ENCODE measurements at regions not wholly inside any gene's neighbourhood (a gene's known extent, or its start where the extent isn't known, plus 50 kb on each side); places are given as distances from the start of the nearest gene placed in this dataset.

DNA sequence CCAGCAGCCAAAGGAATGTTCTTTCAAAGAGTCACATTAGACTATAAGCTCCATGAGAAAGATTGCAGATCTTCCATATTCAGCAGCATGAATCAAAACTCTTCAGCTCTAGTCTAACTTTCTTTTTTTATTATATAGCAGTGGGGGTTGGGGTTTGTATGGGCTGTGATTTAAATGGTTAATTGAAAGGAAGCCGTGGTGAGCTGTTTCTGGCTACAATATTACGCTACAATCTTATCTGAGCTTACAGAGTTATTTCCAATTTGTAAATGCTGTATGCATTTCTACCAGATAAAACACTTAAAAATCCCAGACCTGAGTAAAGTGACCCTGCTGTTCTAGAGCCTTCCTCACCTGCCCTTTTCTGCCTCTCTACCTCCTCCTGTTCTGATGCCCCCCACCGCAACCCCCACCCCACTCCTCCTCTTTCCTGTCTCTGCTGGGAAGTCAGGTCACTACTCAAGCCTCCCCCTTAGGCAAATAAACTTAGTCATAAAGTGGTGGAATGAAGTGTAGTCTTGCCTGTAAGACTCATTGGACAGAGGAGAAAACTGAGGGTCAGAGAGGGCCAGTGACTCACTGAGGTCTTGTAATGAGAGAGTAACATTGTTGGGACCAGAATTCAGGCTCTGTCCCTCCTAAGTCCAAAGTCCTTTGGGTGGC is 1089.5 kb downstream of the BCL11B start:
- no peaks in the 10 kb centered on the region for H3K4me1 ChIP-seq
- H3K4me3 ChIP-seq = no peak overlapping the region
- H3K36me3 ChIP-seq = no peaks in the 10 kb centered on the region
- no peaks in the 10 kb centered on the region for H3K27me3 ChIP-seq
- no peak for DNase-seq (ENCODE audit: low spot score in 2 of 2)
- TF ChIP-seq POLR2A (IDR thresholded peaks at IDR 0.05) (no peak), EP300 (IDR thresholded peaks at IDR 0.05) (no peak), POLR2AphosphoS5 (IDR thresholded peaks at IDR 0.05) (no peak)
- TF ChIP-seq, protein P1, sequence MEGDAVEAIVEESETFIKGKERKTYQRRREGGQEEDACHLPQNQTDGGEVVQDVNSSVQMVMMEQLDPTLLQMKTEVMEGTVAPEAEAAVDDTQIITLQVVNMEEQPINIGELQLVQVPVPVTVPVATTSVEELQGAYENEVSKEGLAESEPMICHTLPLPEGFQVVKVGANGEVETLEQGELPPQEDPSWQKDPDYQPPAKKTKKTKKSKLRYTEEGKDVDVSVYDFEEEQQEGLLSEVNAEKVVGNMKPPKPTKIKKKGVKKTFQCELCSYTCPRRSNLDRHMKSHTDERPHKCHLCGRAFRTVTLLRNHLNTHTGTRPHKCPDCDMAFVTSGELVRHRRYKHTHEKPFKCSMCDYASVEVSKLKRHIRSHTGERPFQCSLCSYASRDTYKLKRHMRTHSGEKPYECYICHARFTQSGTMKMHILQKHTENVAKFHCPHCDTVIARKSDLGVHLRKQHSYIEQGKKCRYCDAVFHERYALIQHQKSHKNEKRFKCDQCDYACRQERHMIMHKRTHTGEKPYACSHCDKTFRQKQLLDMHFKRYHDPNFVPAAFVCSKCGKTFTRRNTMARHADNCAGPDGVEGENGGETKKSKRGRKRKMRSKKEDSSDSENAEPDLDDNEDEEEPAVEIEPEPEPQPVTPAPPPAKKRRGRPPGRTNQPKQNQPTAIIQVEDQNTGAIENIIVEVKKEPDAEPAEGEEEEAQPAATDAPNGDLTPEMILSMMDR (IDR thresholded peaks at IDR 0.05) = no peak
- no peaks in the 10 kb centered on the region for H3K9me3 ChIP-seq
- H3K27ac ChIP-seq = no peak overlapping the region
- WGBS = 66% methylated on average over 3 of the region's 3 CpGs

DNA sequence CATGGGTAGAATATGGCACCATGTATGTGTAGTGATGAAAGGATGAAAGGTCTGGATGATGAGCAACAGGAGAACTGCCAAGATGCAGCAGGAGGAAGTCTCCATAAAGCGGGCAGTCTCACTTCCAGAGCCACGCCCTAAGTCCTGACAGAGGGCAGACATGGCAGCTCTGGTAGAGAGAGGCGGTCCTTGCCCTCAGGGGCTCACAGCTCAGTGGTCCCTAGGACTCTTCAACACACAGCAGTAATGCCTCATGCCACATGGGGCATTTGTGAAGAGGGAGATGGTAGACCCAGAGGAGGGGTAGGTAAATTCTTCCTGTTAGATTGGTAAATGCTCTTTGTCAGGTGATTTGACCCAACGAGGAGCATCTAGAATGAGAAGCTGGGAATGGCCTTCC is 1088.4 kb downstream of the BCL11B start:
- 90% methylated on average over 4 of the region's 4 CpGs for WGBS
- no peaks in the 10 kb centered on the region for H3K36me3 ChIP-seq

DNA sequence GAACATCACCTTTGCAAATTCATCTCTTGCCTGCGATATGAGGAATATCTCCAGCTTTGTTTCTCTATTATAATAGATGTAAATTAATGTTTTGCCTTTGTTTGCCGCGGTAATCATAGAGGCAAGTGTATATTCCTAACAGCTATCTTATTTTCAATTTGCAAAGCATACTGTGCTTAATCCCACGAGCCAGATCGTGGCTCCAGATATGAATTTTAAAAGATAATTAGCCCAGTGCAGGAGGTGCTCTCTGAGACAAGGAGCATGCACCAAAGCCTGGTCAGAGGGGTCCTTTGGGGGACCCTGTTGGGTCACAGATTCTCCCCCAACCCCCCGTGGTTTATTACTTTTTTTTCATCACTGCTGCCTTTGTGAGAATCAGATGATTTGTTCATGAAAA is 1087.5 kb downstream of the BCL11B start:
- H3K9me3 ChIP-seq = no peaks in the 10 kb centered on the region
- no peak overlapping the region for H3K27ac ChIP-seq
- no peaks in the 10 kb centered on the region for H3K4me1 ChIP-seq
- WGBS = 84% methylated on average over 6 of the region's 6 CpGs
- no peak for DNase-seq (ENCODE audit: low spot score in 2 of 2)
- no peaks in the 10 kb centered on the region for H3K27me3 ChIP-seq
- no peak overlapping the region for H3K4me3 ChIP-seq
- TF ChIP-seq POLR2A (IDR thresholded peaks at IDR 0.05) (no peak), EP300 (IDR thresholded peaks at IDR 0.05) (no peak), POLR2AphosphoS5 (IDR thresholded peaks at IDR 0.05) (no peak)
- TF ChIP-seq, protein P1 (IDR thresholded peaks at IDR 0.05) = no peak
- H3K36me3 ChIP-seq = no peaks in the 10 kb centered on the region

More for the DNA sequence above, 1088.4 kb downstream of the BCL11B start:
- Histone ChIP-seq H3K27ac (no peak overlapping the region), H3K4me1 (no peaks in the 10 kb centered on the region), H3K27me3 (no peaks in the 10 kb centered on the region), H3K4me3 (no peak overlapping the region), H3K9me3 (no peaks in the 10 kb centered on the region)
- TF ChIP-seq EP300 (IDR thresholded peaks at IDR 0.05) (no peak), POLR2A (IDR thresholded peaks at IDR 0.05) (no peak), POLR2AphosphoS5 (IDR thresholded peaks at IDR 0.05) (no peak)
- TF ChIP-seq, protein P1 (IDR thresholded peaks at IDR 0.05) = no peak
- DNase-seq (ENCODE audit: low spot score in 2 of 2) = no peak

DNA sequence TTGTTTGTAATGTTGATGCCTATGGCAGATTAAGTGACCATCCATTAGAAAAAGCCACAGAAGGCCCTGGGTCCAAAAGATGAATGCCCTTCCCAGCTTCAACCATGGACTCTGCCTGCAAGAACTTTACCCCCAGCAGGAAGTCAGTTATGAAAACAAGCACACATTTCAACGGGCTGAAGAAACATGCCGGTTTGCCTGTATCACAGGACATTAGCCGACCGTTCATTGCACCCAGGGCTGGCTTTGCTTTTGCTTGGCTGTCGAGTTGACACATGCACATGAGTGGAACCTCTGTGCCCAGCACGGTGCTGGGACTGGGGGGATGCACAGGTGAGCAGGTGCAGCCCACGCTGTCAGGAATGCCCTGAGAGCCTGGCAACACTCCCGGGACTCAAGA is 1087.0 kb downstream of the BCL11B start:
- no peak for DNase-seq (ENCODE audit: low spot score in 2 of 2)
- no peaks in the 10 kb centered on the region for H3K27me3 ChIP-seq
- WGBS = 78% methylated on average over 7 of the region's 8 CpGs
- H3K27ac ChIP-seq = no peak overlapping the region
- no peaks in the 10 kb centered on the region for H3K36me3 ChIP-seq
- no peaks in the 10 kb centered on the region for H3K9me3 ChIP-seq
- H3K4me1 ChIP-seq = no peaks in the 10 kb centered on the region
- TF ChIP-seq EP300 (IDR thresholded peaks at IDR 0.05) = no peak
- TF ChIP-seq POLR2A (IDR thresholded peaks at IDR 0.05) = no peak
- TF ChIP-seq, protein P1 (IDR thresholded peaks at IDR 0.05) = no peak
- no peak for TF ChIP-seq POLR2AphosphoS5 (IDR thresholded peaks at IDR 0.05)
- no peak overlapping the region for H3K4me3 ChIP-seq

DNA sequence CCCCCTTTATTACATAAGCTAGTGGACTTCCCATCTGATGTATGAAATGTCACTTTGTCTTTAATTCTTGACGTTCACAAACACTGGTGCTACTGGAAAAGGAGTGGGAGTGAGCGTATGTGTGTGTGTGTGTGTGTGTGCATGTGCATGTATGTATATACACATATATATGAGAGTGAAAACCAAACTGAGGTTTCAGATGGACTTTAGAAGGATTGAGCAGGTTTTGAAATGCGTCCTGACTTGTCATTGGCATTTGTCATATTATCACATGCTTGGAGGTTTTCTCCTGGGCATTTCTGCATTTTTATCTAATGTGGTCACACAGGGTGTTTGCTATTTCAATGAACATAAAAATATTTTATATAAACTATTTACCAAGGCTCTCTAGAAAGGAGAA is 1085.9 kb downstream of the BCL11B start:
- H3K4me1 ChIP-seq = no peaks in the 10 kb centered on the region
- no peaks in the 10 kb centered on the region for H3K36me3 ChIP-seq
- no peak overlapping the region for H3K27ac ChIP-seq
- no peak for DNase-seq (ENCODE audit: low spot score in 2 of 2)
- WGBS = 55% methylated on average over 3 of the region's 3 CpGs
- H3K4me3 ChIP-seq = no peak overlapping the region
- H3K27me3 ChIP-seq = no peaks in the 10 kb centered on the region
- TF ChIP-seq EP300 (IDR thresholded peaks at IDR 0.05) = no peak
- no peak for TF ChIP-seq POLR2A (IDR thresholded peaks at IDR 0.05)
- no peak for TF ChIP-seq POLR2AphosphoS5 (IDR thresholded peaks at IDR 0.05)
- TF ChIP-seq, protein P1 (IDR thresholded peaks at IDR 0.05) = no peak
- H3K9me3 ChIP-seq = no peaks in the 10 kb centered on the region

All from suprapubic skin (tissue), 4 donors.